Transverse colon (tissue), 4 donors: ENCODE measurements at regions not wholly inside any gene's neighbourhood (a gene's known extent, or its start where the extent isn't known, plus 50 kb on each side); places are given as distances from the start of the nearest gene placed in this dataset.

Experiments
- DNase-seq: peaks from one replicate; pipeline ENCODE4 v3.0.0-alpha.2; 2019
- H3K27ac ChIP-seq, 4 donors: fragments of 200-600 bp; sonication (generic); 2 replicates each; pipeline ENCODE4 v1.5.1; 2016 to 2018; ENCODE audit warnings: inconsistent platforms in 4 of 4
- H3K27me3 ChIP-seq: fragments of 200-600 bp; sonication (generic); 2 replicates; pipeline ENCODE4 v1.5.1; 2017; ENCODE audit warnings: inconsistent platforms
- H3K36me3 ChIP-seq, 4 donors: fragments of 200-600 bp; sonication (generic); 2 replicates each; pipeline ENCODE4 v1.5.1; 2017 to 2019; ENCODE audit warnings: inconsistent platforms in 4 of 4
- H3K4me1 ChIP-seq, 4 donors: fragments of 200-600 bp; sonication (generic); 2 replicates each; pipeline ENCODE4 v1.5.1; 2017 to 2020; ENCODE audit warnings: inconsistent platforms in 4 of 4
- H3K4me3 ChIP-seq, 4 donors: fragments of 200-600 bp; sonication (generic); 1 replicate in 1 of 4; 2 replicates in 3 of 4; pipeline versions ENCODE4 v1.5.1 to v1.6.1; 2017 to 2019; ENCODE audit warnings: inconsistent platforms in 4 of 4
- H3K9me3 ChIP-seq, 2 donors: fragments of 200-600 bp; sonication (generic); 2 replicates each; pipeline ENCODE4 v1.5.1; 2017 to 2019; ENCODE audit warnings: inconsistent platforms in 2 of 2
- EP300 ChIP-seq: sonication (generic); formaldehyde crosslinking; IDR thresholded peaks from one replicate; pipeline ENCODE4 v1.6.1; 2017; ENCODE audit warnings: antibody characterized with exemption, low read depth
- POLR2A ChIP-seq: fragments of 450-650 bp; IDR thresholded peaks from one replicate; pipeline ENCODE4 v1.6.1; 2016; ENCODE audit warnings: antibody characterized with exemption, mild to moderate bottlenecking, moderate library complexity
- POLR2AphosphoS5 ChIP-seq, 3 donors: sonication (generic); formaldehyde crosslinking; IDR thresholded peaks; one replicate each; pipeline ENCODE4 v1.6.1; 2016; ENCODE audit warnings: antibody characterized with exemption in 3 of 3
- WGBS, 2 donors: methylation state at CpG; one replicate each; pipeline ENCODE4 v1.1.5; 2018; ENCODE audit warnings: low coverage in 1 of 2; 5-methylcytosine and 5-hydroxymethylcytosine counted together
- in situ Hi-C, 4 donors: fragments of 200-750 bp; cut with MboI; loops; one replicate each; pipeline versions ENCODE4 v1.15.0 to v1.15.1; 2017; ENCODE audit warnings: low sequenced_read_pairs in 3 of 4, low pct_ligation_motif_present in 1 of 4, low pct_unique_long_range_greater_than_20kb in 1 of 4
- intact Hi-C: fragments of 100-400 bp; cut with DNase I; formaldehyde crosslinking; loops from one replicate; pipeline ENCODE4 v1.15.1; 2023; ENCODE audit warnings: low total_unique reads
- TF ChIP-seq, protein P1 (sequence below), 5 experiments: fragments of 200-600 bp in 3 of 5; fragments of 450-650 bp in 2 of 5; sonication (generic) in 3 of 5; IDR thresholded peaks; 1 replicate in 2 of 5; 2 replicates in 3 of 5; pipeline ENCODE4 v1.5.1; 2016 to 2017; ENCODE audit warnings: antibody characterized with exemption in 5 of 5, inconsistent platforms in 3 of 5, mild to moderate bottlenecking in 2 of 5, moderate library complexity in 1 of 5

DNA sequence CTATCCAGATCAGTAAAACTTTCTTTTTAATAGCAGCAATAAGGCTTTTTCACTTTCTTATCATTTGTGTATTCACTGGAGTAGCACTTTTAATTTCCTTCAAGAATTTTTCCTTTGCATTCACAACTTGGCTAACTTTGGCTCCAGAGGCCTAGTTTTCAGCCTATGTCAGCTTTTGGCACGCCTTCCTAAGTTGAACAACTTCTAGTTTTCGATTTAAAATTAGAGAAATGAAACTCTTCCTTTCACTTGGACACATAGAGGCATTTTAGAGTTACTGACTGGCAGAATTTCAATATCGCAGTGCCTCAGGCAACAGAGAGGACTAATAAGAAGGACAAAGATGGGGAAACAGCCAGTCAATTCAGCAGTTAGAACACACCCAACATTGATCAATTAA is 577.4 kb downstream of the DSC3 start:
- intact Hi-C loops (no loop called here), in situ Hi-C loops (no loop called here)
- WGBS, 2 donors: 60 to 61% methylated on average over 1 to 3 of the region's 3 CpGs
- TF ChIP-seq POLR2A (no peak), EP300 (no peak)
- TF ChIP-seq, protein P1, sequence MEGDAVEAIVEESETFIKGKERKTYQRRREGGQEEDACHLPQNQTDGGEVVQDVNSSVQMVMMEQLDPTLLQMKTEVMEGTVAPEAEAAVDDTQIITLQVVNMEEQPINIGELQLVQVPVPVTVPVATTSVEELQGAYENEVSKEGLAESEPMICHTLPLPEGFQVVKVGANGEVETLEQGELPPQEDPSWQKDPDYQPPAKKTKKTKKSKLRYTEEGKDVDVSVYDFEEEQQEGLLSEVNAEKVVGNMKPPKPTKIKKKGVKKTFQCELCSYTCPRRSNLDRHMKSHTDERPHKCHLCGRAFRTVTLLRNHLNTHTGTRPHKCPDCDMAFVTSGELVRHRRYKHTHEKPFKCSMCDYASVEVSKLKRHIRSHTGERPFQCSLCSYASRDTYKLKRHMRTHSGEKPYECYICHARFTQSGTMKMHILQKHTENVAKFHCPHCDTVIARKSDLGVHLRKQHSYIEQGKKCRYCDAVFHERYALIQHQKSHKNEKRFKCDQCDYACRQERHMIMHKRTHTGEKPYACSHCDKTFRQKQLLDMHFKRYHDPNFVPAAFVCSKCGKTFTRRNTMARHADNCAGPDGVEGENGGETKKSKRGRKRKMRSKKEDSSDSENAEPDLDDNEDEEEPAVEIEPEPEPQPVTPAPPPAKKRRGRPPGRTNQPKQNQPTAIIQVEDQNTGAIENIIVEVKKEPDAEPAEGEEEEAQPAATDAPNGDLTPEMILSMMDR (IDR thresholded peaks at IDR 0.05): no peak
- Histone ChIP-seq H3K36me3 (no peaks in the 10 kb centered on the region), H3K4me1 (no peaks in the 10 kb centered on the region), H3K4me3 (no peak overlapping the region), H3K27me3 (no peaks in the 10 kb centered on the region), H3K27ac (no peak overlapping the region), H3K9me3 (no peaks in the 10 kb centered on the region)
- DNase-seq: no peak

DNA sequence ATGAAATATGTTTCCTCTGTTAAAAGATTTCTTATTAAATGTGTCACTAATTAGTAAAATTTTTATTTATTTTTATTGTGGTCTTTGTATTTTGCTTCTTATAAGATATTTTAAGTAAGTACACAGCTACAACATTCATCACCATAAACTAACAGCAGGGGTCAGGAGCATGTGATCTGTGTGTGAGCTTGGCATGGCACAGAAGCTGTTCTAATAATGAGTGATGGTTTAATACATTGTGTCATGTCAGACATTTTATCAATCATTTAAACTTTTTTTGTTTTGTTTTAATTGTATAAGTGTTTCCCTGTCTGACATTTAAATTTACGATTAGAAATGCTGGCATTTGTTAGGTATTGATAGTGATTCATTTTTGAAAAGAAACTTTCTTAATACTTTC is 585.4 kb downstream of the DSC3 start:
- in situ Hi-C loops (no loop called here), intact Hi-C loops (no loop called here)
- no peaks in the 10 kb centered on the region for H3K9me3 ChIP-seq

DNA sequence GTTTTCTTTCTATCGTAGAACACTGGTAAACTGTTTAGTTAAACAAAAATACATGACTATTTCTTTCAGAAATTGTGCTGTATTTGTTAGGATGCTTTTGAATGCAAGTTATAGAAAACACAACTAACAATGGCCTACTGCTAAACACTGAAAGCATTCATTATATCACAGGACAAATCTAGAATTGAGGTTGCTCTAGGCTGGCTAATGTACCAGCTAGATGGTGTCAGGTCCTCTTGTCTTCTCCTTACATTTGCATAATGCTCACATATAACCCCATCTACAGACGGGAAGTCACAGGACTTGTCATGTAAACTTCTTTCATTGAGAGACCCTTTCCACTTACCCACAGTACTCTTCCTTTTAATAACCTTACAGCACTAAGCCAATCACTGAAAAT is 586.8 kb downstream of the DSC3 start:
- 61 to 67% methylated on average over 2 of the region's 2 CpGs for WGBS, 2 donors

More for the DNA sequence above, 585.4 kb downstream of the DSC3 start:
- no peak for TF ChIP-seq POLR2A
- no peak for TF ChIP-seq EP300
- TF ChIP-seq POLR2AphosphoS5 (IDR thresholded peaks at IDR 0.05): no peak
- TF ChIP-seq, protein P1 (IDR thresholded peaks at IDR 0.05): no peak
- no peak overlapping the region for H3K4me3 ChIP-seq
- 80 to 89% methylated on average over 1 of the region's 1 CpG for WGBS, 2 donors
- H3K36me3 ChIP-seq: no peaks in the 10 kb centered on the region
- no peaks in the 10 kb centered on the region for H3K4me1 ChIP-seq
- H3K27me3 ChIP-seq: no peaks in the 10 kb centered on the region
- no peak overlapping the region for H3K27ac ChIP-seq
- no peak for DNase-seq

DNA sequence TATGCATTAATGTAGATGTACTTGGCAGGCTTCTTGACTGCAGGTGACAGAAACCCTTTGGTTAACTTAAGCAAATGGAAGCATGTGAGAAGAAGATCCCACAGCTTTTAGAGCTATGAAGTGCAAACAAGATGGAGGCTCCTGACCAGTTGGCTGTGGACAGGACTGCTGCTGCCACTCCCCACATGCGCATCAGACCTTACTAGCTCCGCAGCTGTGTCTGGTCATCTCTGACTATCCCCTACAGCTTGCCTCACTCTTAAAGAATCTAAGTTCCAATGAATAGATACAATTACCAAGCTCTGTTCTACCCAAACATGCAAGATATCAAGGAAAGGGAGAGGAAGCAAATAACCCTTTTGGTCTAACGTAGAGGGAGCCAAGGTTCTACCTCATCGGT is 587.6 kb downstream of the DSC3 start:
- in situ Hi-C loops (no loop called here), intact Hi-C loops (no loop called here)
- no peak for DNase-seq
- WGBS, 2 donors: 91 to 96% methylated on average over 3 to 4 of the region's 4 CpGs
- H3K4me1 ChIP-seq: no peaks in the 10 kb centered on the region
- TF ChIP-seq EP300: no peak
- no peak for TF ChIP-seq POLR2AphosphoS5 (IDR thresholded peaks at IDR 0.05)
- TF ChIP-seq POLR2A: no peak
- TF ChIP-seq, protein P1 (IDR thresholded peaks at IDR 0.05): no peak
- no peaks in the 10 kb centered on the region for H3K36me3 ChIP-seq
- no peaks in the 10 kb centered on the region for H3K27me3 ChIP-seq
- H3K9me3 ChIP-seq: no peaks in the 10 kb centered on the region
- no peak overlapping the region for H3K27ac ChIP-seq
- no peak overlapping the region for H3K4me3 ChIP-seq

More for the DNA sequence above, 586.8 kb downstream of the DSC3 start:
- TF ChIP-seq EP300 (no peak), POLR2A (no peak), POLR2AphosphoS5 (IDR thresholded peaks at IDR 0.05) (no peak)
- TF ChIP-seq, protein P1 (IDR thresholded peaks at IDR 0.05): no peak
- DNase-seq: no peak
- H3K4me1 ChIP-seq: no peaks in the 10 kb centered on the region
- intact Hi-C loops (no loop called here), in situ Hi-C loops (no loop called here)
- no peak overlapping the region for H3K4me3 ChIP-seq
- no peaks in the 10 kb centered on the region for H3K27me3 ChIP-seq
- no peaks in the 10 kb centered on the region for H3K9me3 ChIP-seq
- H3K36me3 ChIP-seq: no peaks in the 10 kb centered on the region
- no peak overlapping the region for H3K27ac ChIP-seq
